Hematopoietic multipotent progenitor cell treated with erythropoietin and hydrocortisone succinate and interleukin-3 and kit ligand, for 6 days (in vitro differentiated cells): ENCODE measurements at regions not wholly inside any gene's neighbourhood (a gene's known extent, or its start where the extent isn't known, plus 50 kb on each side); places are given as distances from the start of the nearest gene placed in this dataset.

Experiments
- DNase-seq: peaks from one replicate; pipeline ENCODE4 v3.0.0-alpha.2; 2015

- no peak for DNase-seq
Observed at GRCh38 chr20:6657904-6658303, 109.6 kb upstream of the BMP2 start.

- no peak for DNase-seq
Observed at GRCh38 chr20:6657111-6657510, 110.4 kb upstream of the BMP2 start.

DNA sequence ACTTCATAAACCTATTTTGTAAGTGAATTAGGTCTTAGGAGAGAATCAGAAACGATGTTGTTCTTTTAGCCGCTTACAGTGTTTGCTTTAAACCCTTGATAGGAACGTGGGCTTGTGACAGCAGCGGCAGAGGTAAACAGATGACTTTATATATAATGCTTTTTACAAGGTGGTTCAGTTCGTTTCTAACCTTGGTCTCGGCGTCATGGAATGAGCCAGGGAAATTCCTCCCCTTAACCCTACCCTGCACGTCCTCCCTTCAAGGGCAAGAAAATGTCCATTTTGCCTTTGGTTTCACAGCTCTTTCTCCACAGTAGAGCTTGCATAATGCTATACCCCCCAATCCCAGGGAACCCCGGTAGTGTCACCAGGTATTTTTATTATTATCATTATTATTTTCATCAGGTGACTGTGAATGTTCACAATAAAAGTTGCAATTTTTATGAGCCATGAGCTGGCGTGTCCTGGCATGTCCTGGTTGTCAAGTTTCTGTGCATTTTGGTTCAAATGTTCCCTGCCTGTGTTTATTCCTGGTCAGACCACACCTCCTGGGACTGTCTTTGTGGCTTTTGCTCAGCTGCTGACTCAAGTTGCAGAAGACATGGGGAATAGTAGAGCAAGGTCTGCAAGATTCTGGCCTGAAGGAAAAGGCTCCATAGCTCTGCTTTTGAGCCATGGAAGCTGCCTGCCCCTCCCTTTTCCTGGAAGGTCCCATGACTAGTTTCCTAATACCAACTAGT, 112.8 kb upstream of the BMP2 start:
- no peak for DNase-seq

- DNase-seq, result no peak
Observed at GRCh38 chr20:6651561-6651960, 115.9 kb upstream of the BMP2 start.

- no peak for DNase-seq
Observed at GRCh38 chr20:6651016-6651415, 116.5 kb upstream of the BMP2 start.

DNA sequence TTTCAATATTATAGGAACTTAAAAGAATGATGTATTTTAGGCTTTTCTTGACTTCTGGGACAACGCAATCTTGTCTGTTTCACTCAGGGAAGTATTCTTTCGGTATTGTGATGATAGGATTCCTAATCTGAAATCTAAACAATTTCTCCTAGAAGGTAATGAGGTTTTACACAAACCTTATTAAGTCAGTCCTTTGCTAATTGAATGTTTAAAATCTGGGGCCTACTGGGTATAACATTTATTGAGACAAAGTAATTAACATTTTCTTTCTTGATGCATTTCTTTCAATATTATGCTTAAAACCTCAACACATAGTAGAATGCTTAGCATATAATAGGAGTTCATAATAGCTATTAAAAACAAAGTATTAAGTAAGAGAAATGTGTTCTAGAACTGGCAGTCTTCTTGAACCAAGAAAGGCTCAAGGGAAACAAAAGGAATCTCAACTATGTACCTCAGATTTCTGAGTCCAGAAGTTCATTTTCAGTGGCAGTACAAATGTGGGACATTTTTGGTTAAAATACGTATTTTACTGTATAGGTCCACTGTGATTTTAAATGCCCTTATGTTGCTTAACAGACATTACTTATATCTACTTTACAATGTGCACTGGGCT, 121.4 kb upstream of the BMP2 start:
- DNase-seq, result no peak

DNA sequence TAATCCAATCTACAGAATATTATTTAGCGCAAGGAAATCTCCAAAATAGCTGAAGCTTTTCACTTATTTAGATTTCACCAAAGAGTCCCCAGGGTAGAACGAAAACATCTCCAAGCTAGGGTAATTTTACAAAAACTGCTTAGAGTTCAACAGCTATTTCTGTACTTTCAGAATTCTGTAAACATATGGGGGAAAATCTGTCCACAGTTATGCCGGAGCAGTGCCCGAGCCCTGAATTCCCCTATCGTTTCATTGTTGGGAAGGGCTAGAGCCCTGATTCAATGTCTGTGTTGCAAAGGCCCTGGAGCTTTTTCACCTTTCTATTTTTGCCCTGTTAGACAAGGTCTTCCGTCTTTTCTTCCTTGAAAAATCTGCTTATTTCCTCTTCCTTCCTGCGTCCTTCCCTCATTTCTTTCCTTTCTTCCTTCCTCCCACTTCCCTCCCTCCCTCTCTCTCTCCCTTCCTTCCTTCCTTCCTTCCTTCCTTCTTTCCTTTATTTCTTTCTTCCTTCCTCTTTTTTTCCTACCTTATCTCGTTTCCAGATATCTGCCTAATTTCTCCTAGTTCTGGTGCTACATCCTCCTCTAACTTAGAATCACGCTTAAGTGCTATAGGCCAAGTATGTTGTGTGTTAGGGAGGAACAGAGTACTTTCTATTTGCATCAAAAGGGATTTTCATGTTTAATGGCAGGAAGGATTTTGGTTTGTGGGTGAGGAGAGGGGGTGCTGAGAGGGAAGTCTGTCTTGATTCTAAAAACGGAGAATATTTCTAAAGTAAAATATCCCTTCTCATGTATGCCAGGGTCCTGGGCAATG, 122.5 kb upstream of the BMP2 start:
- no peak for DNase-seq

- no peak for DNase-seq
Observed at GRCh38 chr20:6641012-6641411, 126.5 kb upstream of the BMP2 start.

DNA sequence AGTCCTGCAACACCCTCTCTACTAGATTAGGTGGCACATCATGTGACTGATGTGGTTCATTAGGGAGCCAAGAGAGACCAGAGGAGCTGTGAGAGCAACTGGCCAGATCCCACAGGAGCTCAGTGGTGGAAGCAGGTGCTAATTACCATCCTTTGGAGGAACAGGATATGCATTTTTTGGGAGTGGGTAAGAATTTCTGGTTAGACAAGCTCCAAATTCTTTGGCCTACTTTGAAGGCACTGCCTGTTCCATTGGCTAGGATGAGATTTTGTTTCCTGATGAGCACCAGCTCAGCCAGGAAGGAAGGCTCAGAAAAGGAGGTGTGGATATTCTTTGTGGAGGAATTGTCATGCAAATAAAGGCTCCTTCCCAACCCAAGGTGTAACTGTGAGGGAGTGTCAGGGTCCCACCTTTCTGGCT, 130.3 kb upstream of the BMP2 start:
- no peak for DNase-seq

DNA sequence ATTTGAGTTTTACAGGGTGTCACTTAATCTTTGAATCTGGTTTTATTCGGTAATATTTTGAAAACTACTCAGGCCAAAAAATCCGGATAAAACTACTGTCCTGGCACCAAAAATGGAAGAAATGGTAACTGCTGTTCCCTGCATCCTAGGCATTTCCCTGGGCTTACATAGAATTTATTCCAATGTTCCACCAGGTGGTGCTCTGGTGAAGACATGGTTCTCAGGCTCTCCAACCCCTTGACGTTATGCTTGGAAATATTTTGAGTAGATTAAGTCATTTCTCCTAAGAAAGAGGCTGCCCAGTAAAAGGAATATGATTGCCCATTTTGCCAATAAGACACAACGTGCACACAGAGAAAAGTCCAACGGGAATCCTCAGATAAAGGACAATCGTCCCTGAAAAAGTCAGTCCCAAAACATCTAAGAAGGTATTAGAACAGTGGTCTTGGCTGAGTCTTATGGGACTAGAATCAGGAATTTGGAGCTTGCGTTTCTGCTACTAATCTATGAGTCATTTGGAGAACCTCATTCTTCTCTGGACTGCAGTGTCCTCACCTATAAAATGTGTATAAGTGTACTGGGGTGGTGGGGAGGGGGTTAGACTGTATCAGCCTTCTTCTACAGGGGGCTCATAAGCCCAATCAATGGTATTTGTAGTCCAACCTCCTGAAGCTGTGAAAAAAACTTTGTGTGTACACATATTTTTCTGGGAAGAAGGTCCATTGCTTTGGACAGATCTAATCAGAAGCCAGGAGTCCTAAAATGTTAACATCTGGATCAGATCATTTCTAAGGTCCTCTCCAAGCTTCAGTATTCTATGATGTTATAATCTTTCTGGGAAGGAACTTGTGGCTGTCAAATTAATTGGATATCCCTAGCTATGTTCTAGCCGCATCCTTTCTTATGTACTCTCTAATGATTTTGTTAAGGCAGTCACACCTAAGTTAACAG, 131.0 kb upstream of the BMP2 start:
- DNase-seq, result peak; percentile 58

GRCh38 chr20:6635034-6635736, 132.3 kb upstream of the BMP2 start:
- no peak for DNase-seq

GRCh38 chr20:6632187-6632586, 135.3 kb upstream of the BMP2 start:
- peak; percentile 13 for DNase-seq

DNA sequence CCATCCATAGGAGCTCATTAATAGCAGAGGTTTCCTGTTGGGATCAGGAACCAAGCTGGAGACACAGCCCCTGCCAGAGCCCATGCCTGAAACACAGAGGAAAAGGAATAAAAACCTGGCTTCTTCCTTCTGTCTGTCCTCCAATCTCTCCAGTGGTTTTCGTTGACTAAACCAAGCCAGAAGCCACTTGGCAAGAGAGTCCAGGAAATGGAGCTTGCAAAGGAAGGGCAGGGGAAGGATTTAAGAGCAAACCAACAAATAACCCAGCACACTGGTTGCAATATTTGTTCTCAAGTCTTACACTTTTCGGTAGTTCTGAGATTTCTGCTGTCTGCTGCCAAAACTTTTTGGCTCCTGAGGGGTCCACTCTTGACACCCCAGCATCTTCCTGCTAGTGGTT, 137.0 kb upstream of the BMP2 start:
- DNase-seq, result no peak

- no peak for DNase-seq
Observed at GRCh38 chr20:6629564-6629963, 137.9 kb upstream of the BMP2 start.

GRCh38 chr20:6626805-6627204, 140.7 kb upstream of the BMP2 start:
- no peak for DNase-seq

GRCh38 chr20:6623989-6624388, 143.5 kb upstream of the BMP2 start:
- no peak for DNase-seq

DNA sequence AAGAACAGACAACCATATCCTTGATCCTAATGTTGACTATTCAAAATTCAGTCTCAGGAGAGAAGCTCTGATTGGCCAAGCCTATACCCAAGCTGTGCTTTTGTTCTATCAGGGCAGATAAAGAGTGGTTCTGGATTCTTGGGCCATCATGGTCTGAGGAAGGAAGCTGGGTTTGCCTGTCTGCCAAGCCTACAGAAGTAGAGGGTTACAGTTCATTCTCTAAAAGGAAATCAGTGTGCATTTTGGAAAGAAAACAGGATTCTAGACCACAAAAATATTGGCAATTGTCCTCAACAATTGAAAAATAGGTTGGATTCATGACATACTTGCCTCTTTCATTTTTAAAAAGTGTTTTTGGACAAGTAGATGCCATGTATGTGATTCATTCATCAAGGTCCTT, 145.4 kb upstream of the BMP2 start:
- no peak for DNase-seq

DNA sequence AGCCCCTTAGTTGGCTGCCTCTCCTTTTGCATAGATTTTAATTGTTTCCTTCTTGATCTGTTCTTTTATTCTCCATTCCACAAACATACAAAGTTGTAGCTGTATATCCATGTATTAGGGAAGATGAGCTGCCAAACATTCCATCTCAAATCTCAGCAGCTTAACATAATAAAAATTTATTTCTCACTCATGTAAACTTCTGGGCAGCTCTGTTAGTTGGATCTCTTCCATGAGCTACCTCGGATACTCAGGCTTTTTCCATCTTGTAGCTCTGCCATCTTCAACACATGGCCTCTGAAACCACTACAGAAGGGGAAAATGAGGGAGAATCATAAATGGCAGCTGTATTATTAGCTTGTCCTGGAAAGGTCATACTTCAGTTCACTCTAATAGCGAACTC, 149.4 kb upstream of the BMP2 start:
- DNase-seq, result no peak

DNA sequence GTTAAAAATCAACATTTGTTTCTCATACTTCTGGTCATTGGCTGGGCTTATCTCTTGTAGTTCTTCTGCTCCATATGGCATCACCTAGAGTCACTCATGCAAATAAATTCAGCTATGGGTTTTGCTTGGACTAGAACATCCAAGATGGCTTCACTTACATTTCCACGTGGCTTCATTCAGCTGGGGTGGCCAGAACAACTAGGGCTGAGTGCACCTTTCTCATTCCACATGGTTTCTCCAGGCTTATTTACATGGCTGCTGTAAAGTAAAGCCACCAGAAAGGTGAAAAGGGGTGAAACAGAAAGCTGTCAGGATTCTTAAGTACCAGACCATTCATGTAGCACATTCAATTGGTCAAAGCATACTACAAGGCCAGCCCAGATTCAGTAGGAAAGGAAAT, 151.1 kb upstream of the BMP2 start:
- DNase-seq, result no peak

GRCh38 chr20:6614836-6615235, 152.7 kb upstream of the BMP2 start:
- no peak for DNase-seq

- no peak for DNase-seq
Observed at GRCh38 chr20:6613280-6613861, 154.1 kb upstream of the BMP2 start.

- DNase-seq, result no peak
Observed at GRCh38 chr20:6612606-6612923, 154.9 kb upstream of the BMP2 start.
